ENCODE measurements at regions not wholly inside any gene's neighbourhood (a gene's known extent, or its start where the extent isn't known, plus 50 kb on each side); places are given as distances from the start of the nearest gene placed in this dataset.

DNA sequence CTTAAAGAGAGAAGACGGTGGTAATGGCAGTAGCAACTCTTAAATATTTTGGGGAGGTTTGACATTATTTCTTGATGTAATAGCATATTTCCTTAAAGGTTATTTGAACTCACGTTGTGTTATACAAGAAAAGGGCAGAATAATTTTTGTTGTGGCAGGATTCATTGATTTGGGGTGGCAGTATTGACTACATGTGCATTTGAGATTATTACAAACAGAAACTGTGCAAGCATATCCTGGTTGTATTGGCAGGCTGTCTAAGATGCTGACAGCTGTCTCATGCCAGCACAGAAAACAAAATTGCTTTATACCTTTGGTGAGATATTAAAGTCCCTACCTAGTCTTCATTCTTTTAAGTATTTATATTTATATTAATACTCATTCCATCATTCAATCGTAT is 300.7 kb upstream of the MAGEC2 start:
- no peak for FAIRE-seq
- no peaks in the 10 kb centered on the region for H3K9me3 ChIP-seq (ENCODE audit: control insufficient read depth in 2 of 3, insufficient read depth in 1 of 3, low read length in 3 of 3)
- intact Hi-C loops (cut with DNase I): no loop called here
- TF ChIP-seq, protein P1, sequence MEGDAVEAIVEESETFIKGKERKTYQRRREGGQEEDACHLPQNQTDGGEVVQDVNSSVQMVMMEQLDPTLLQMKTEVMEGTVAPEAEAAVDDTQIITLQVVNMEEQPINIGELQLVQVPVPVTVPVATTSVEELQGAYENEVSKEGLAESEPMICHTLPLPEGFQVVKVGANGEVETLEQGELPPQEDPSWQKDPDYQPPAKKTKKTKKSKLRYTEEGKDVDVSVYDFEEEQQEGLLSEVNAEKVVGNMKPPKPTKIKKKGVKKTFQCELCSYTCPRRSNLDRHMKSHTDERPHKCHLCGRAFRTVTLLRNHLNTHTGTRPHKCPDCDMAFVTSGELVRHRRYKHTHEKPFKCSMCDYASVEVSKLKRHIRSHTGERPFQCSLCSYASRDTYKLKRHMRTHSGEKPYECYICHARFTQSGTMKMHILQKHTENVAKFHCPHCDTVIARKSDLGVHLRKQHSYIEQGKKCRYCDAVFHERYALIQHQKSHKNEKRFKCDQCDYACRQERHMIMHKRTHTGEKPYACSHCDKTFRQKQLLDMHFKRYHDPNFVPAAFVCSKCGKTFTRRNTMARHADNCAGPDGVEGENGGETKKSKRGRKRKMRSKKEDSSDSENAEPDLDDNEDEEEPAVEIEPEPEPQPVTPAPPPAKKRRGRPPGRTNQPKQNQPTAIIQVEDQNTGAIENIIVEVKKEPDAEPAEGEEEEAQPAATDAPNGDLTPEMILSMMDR (IDR thresholded peaks at IDR 0.05; ENCODE audit: borderline replicate concordance, extremely low read depth, insufficient read depth): no peak
- H3K27me3 ChIP-seq (ENCODE audit: control insufficient read depth, insufficient read depth, low read length): no peaks in the 10 kb centered on the region
- no peak for DNase-seq
- H3K4me3 ChIP-seq (ENCODE audit: low read length in 3 of 3): no peak overlapping the region
- no peaks in the 10 kb centered on the region for H3K4me1 ChIP-seq (ENCODE audit: control insufficient read depth in 2 of 3, insufficient read depth in 2 of 3, low read depth in 1 of 3, low read length in 3 of 3)
- H3K36me3 ChIP-seq (ENCODE audit: control insufficient read depth in 2 of 3, insufficient read depth in 3 of 3, low read length in 3 of 3): no peaks in the 10 kb centered on the region
- H3K27ac ChIP-seq (ENCODE audit: low read depth in 2 of 2, low read length in 2 of 2): no peak overlapping the region
- no peak overlapping the region for H3K9ac ChIP-seq (ENCODE audit: low read length in 3 of 3)

DNA sequence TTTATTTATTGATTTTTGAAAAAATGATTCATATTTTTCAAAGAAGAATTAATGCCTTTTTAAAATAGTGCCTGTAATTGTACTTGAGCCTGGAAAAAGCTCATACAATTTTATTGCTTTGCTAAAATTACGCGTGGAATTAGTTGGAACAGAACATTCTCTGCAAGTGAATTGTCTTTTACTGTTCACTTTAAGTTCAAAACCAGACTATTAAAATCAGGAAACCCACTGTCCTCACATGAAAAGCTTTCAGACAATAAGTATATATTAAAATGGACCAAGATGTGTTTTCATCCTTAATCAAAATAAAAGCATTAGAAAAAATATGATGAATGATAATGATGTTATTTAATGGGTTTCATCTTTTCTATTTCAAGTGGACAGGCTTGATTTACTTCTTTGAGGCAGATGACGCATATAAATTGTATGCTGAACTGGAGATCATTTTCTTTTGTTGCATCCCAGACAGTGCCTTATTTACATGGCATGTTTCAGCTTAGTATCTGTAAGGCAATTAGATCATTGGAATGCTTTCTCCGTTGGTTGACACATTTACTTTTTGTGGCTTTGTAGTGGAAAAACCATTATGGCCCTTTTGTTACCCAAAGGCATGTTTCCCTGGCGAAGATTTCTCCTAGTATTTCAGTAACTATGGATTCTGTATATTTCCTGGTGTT is 299.0 kb upstream of the MAGEC2 start:
- H3K4me1 ChIP-seq (ENCODE audit: control insufficient read depth in 2 of 3, insufficient read depth in 2 of 3, low read depth in 1 of 3, low read length in 3 of 3): no peaks in the 10 kb centered on the region
- no peak overlapping the region for H3K9ac ChIP-seq (ENCODE audit: low read length in 3 of 3)
- no peak overlapping the region for H3K4me3 ChIP-seq (ENCODE audit: low read length in 3 of 3)
- no peaks in the 10 kb centered on the region for H3K9me3 ChIP-seq (ENCODE audit: control insufficient read depth in 2 of 3, insufficient read depth in 1 of 3, low read length in 3 of 3)
- DNase-seq (no peak), FAIRE-seq (peak; percentile 17)
- TF ChIP-seq, protein P1 (IDR thresholded peaks at IDR 0.05; ENCODE audit: borderline replicate concordance, extremely low read depth, insufficient read depth): no peak
- no peaks in the 10 kb centered on the region for H3K36me3 ChIP-seq (ENCODE audit: control insufficient read depth in 2 of 3, insufficient read depth in 3 of 3, low read length in 3 of 3)
- H3K27me3 ChIP-seq (ENCODE audit: control insufficient read depth, insufficient read depth, low read length): no peaks in the 10 kb centered on the region
- H3K27ac ChIP-seq (ENCODE audit: low read depth in 2 of 2, low read length in 2 of 2): no peak overlapping the region
- intact Hi-C loops (cut with DNase I): no loop called here

DNA sequence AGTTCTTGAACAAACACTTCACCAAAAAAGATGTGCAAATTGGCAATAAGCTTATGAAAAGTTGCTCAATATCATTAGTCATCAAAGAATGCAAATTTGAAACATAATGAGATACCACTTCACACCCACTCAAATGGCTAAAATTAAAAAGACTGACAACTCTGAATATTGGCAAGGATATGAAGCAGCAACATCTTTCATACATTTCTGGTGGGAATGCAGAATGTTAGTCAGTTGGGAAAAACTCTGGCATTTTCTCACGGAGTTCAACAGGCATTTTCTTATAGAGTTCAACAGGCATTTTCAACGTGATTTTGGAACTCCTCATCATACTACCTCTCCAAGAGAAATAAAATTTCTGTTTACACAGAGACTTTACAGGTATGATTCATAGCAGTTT is 297.4 kb upstream of the MAGEC2 start:
- Histone ChIP-seq H3K27me3 (ENCODE audit: control insufficient read depth, insufficient read depth, low read length) (no peaks in the 10 kb centered on the region), H3K4me3 (ENCODE audit: low read length in 3 of 3) (no peak overlapping the region), H3K27ac (ENCODE audit: low read depth in 2 of 2, low read length in 2 of 2) (no peak overlapping the region), H3K9me3 (ENCODE audit: control insufficient read depth in 2 of 3, insufficient read depth in 1 of 3, low read length in 3 of 3) (no peaks in the 10 kb centered on the region), H3K36me3 (ENCODE audit: control insufficient read depth in 2 of 3, insufficient read depth in 3 of 3, low read length in 3 of 3) (no peaks in the 10 kb centered on the region), H3K9ac (ENCODE audit: low read length in 3 of 3) (no peak overlapping the region), H3K4me1 (ENCODE audit: control insufficient read depth in 2 of 3, insufficient read depth in 2 of 3, low read depth in 1 of 3, low read length in 3 of 3) (no peaks in the 10 kb centered on the region)
- intact Hi-C loops (cut with DNase I): no loop called here
- TF ChIP-seq, protein P1 (IDR thresholded peaks at IDR 0.05; ENCODE audit: borderline replicate concordance, extremely low read depth, insufficient read depth): no peak
- FAIRE-seq (no peak), DNase-seq (no peak)

DNA sequence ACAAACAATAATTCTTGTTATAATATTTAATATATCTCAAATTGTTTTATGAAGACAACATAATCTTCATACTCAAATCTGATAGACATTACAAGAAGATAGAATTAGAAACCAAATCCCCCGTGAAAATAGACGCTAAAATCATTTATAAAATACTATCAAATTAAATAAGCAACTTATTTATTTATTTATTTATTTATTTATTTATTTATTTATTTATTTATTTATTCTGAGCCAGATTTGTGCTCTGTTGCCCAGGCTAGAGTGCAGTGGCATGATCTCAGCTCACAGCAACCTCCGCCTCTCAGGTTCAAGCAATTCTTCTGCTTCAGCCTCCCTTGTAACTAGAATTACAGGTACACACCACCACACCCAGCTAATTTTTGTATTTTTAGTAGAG is 294.9 kb upstream of the MAGEC2 start:
- DNase-seq (no peak), FAIRE-seq (no peak)
- intact Hi-C loops (cut with DNase I): no loop called here
- H3K9ac ChIP-seq (ENCODE audit: low read length in 3 of 3): no peak overlapping the region
- H3K27ac ChIP-seq (ENCODE audit: low read depth in 2 of 2, low read length in 2 of 2): no peak overlapping the region
- H3K4me3 ChIP-seq (ENCODE audit: low read length in 3 of 3): no peak overlapping the region
- TF ChIP-seq, protein P1 (IDR thresholded peaks at IDR 0.05; ENCODE audit: borderline replicate concordance, extremely low read depth, insufficient read depth): no peak
- no peaks in the 10 kb centered on the region for H3K36me3 ChIP-seq (ENCODE audit: control insufficient read depth in 2 of 3, insufficient read depth in 3 of 3, low read length in 3 of 3)
- no peaks in the 10 kb centered on the region for H3K9me3 ChIP-seq (ENCODE audit: control insufficient read depth in 2 of 3, insufficient read depth in 1 of 3, low read length in 3 of 3)
- no peaks in the 10 kb centered on the region for H3K27me3 ChIP-seq (ENCODE audit: control insufficient read depth, insufficient read depth, low read length)
- no peaks in the 10 kb centered on the region for H3K4me1 ChIP-seq (ENCODE audit: control insufficient read depth in 2 of 3, insufficient read depth in 2 of 3, low read depth in 1 of 3, low read length in 3 of 3)

Measured in kidney (tissue), 13 donors.